Omental fat pad (tissue), 3 donors: ENCODE measurements at regions not wholly inside any gene's neighbourhood (a gene's known extent, or its start where the extent isn't known, plus 50 kb on each side); places are given as distances from the start of the nearest gene placed in this dataset.

Experiments used
- ATAC-seq: fragments of 150-250 bp; one replicate; pipeline ENCODE4 v1.9.1; 2016; ENCODE audit warnings: mild to moderate bottlenecking, moderate library complexity; ENCODE audit not compliant: low FRiP score
- DNase-seq: peaks from one replicate; pipeline ENCODE4 v3.0.0-alpha.2; 2019; ENCODE audit warnings: low spot score
- TF ChIP-seq, protein P1 (sequence below), 3 donors: fragments of 450-650 bp; IDR thresholded peaks; one replicate each; pipeline ENCODE4 v1.5.1; 2016 to 2017; ENCODE audit warnings: antibody characterized with exemption in 3 of 3, mild to moderate bottlenecking in 3 of 3, moderate library complexity in 2 of 3

DNA sequence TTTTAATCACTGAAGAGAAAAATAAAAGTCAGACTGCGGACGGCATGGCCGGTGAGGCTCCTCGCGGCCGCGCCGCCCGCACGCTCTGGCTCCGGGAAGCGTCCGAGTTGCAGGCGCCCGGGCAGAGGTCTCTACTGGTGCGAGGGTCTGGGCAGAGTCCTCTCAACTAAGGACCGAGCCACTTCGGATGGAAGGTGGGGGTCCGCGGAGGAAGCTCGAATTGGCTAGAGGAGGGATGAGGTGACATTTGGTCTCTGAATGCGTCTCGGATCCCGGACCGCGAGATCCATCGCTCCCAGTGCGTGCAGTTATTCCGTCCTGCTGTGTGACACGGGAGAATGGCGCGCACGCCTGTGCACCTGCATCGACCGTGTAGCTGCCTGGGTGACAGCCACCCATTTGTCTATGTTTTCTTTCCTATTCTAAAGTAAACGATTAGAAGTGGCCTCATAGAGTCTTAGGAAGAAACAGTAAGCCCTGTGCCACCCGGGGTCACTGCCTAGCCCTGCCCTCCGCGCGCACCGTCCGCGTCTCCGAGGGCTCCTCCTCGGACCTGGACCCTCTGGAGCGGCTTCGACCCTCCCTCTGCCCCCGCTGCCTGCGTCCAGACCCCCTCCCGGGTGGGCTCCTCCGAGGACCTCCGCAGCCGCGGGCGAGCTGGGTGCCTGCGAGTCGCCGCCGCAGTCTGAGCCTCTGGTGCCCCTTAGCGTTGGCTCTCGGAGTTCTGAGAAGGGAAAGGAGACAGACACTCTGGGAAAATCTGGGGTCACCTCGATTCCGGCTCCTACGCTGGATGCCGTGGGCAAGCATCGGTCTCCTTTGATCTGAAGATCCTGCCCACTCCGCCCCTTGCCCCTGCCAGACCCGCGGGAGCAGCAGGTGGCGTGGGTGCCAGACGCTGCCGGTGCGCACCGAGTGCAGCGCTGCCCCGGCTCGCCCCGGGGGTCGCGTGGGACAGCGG, 347.4 kb downstream of the LIG4 start:
- DNase-seq: no peak
- ATAC-seq: peak; percentile 60
- TF ChIP-seq, protein P1, sequence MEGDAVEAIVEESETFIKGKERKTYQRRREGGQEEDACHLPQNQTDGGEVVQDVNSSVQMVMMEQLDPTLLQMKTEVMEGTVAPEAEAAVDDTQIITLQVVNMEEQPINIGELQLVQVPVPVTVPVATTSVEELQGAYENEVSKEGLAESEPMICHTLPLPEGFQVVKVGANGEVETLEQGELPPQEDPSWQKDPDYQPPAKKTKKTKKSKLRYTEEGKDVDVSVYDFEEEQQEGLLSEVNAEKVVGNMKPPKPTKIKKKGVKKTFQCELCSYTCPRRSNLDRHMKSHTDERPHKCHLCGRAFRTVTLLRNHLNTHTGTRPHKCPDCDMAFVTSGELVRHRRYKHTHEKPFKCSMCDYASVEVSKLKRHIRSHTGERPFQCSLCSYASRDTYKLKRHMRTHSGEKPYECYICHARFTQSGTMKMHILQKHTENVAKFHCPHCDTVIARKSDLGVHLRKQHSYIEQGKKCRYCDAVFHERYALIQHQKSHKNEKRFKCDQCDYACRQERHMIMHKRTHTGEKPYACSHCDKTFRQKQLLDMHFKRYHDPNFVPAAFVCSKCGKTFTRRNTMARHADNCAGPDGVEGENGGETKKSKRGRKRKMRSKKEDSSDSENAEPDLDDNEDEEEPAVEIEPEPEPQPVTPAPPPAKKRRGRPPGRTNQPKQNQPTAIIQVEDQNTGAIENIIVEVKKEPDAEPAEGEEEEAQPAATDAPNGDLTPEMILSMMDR (IDR thresholded peaks at IDR 0.05): no peak

DNA sequence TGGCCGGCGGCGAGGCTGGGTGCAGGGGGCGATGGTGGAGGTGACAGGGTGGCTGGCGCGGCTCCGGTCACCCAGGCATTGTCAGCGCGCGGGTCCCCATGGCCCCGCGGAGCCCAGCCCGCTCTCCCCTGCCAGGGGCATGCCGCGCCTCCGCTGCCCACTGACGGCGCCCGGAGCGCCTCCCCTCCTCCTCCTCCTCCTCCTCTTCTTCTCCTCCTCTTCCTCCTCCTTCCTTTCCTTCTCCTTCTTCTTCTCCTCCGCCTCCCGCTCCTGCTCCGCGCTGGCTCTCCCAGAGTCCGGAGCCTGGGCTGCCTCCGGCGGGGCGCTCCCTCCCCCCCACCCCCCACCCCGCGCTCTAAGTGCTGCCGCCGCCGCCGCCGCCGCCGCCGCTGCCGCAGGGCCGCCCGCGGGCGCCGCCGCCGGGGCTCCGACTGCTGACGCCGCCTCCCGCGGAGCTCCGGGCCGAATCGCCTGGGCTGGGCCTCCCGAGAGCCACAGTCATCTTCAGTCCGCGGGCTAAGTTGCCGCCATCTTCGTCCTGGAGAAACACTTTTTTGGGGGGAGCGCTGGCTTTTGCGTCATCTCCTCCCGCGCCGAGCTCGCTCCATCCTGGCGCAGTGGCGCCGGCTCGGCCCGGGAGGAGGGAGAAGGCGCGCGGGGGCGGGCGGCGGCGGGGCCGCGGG, 348.3 kb downstream of the LIG4 start:
- TF ChIP-seq, protein P1 (IDR thresholded peaks at IDR 0.05): no peak
- ATAC-seq: peak; percentile 55
- no peak for DNase-seq

DNA sequence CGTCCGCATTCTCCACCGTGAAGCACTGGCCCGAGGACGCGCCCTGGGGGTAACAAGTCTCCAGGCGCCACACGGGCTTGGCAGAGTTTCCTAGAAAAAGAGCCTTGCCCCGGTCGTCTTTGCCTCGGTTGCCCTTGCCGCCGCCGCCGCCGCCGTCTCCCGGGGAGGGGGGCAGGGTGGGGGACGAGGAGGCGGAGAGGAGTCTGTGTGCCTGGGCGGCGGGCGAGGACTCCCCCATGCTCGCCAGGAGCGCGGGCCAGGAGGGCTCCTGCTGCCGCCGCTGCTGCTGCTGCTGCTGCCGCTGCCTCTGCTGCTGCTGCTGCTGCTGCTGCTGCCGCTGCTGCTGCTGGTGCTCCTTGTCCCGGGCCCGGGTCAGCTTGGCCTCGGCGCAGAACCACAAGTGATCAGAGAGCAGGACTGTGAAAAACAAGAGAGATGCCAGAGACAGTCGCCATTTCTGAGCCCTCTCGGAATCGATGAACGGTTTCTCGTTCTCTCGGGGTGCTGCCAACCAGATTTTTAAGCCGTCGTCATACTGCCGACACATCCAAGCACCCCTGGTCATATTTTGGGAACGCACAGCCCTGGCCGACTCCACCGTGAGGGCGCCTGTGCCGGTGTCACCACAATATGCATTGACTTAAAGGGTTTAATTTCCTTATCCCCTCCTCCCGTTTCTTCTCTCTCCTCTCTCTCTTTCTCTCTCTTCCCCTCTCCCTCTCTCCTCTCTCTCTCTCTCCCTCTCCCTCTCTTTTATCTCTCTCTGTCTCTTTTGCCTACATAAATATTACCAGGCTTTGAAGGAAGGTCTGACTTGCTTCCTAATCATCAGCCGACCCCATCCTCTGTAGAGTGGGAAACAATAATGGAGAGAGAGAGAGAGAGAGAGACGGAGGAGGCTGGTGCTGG, 349.1 kb downstream of the LIG4 start:
- ATAC-seq (peak; percentile 26), DNase-seq (no peak)
- TF ChIP-seq, protein P1 (IDR thresholded peaks at IDR 0.05): no peak

DNA sequence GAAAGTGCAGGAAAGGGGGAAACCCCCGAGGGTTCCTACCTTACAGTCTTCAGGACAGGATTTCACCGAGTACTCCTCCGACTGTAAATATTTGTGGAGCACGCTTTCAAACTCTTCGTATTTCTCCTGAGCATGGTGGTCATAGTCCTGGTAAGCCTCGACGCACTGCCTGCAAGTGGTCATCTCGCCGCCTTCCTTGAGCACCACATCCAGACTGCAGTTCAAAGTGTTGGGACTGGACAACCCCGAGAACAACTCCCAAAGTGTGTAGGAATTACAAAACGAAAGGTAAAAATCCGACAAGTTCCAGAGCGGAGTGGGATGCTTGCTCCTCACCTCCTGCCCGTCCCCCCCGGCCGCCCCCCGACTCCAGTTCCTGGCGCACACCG, 349.7 kb downstream of the LIG4 start:
- ATAC-seq: no peak
- TF ChIP-seq, protein P1 (IDR thresholded peaks at IDR 0.05): no peak
- DNase-seq: no peak

DNA sequence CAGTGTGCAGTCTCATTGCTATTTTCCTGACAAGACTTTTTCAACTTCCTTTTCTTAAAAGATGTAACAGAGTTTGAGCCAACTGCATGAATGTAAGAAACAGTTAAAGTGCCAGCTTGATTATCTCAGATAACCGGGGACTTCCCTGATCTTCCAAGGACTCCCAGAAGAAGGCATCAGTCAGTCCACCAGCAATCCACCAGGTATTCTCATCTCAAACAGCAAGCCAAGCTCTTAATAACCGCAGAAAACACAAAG, 350.1 kb downstream of the LIG4 start:
- TF ChIP-seq, protein P1 (IDR thresholded peaks at IDR 0.05): no peak
- ATAC-seq (no peak), DNase-seq (no peak)

DNA sequence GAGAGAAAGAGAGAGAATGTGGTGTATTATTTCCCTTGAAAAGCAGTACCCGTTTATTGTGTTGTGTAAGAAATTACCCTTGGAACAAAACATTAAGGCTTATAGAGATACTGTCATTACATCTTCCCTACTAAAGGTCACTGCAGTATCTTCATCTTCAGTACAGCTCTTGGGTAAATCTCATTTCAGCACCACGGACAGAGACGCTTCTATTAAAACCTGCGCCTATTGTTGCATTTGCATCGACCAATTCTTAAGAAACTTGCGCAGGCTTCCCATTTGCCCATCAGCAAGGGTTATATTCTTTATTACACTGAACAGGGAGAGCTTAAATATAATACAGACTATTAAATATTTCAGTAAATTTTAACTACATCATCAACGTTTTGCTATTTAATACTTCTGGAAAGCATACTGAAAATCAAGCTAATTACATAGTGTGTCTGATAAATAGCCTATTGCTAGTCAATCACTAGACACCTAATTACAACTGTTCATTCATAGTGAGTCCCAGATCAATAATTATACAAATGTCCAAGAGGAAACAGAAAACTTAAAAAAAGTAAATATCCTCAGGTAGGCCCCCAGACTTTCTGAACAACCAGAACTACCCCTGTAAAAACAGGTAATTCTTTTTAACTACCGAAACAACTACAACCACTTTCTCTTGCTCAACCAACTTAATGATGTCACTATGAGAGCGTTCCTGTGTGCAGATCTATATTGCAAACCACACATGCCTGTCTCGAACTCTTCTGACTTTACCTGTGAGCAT, 350.6 kb downstream of the LIG4 start:
- DNase-seq (no peak), ATAC-seq (no peak)
- TF ChIP-seq, protein P1 (IDR thresholded peaks at IDR 0.05): no peak
